22Rv1 (cell line): ENCODE measurements at regions not wholly inside any gene's neighbourhood (a gene's known extent, or its start where the extent isn't known, plus 50 kb on each side); places are given as distances from the start of the nearest gene placed in this dataset.
A peak's percentile ranks its signal among the peaks of the same experiment; 100 is the strongest.
"Not testable (repeated sequence)": the region's sequence is repeated elsewhere in the genome, so short reads cannot be mapped to it uniquely, and the experiment has no call there.

Experiments
- H3K27ac ChIP-seq: fragments of 450-650 bp; 2 replicates; pipeline ENCODE4 v1.5.1; 2017
- ZFX ChIP-seq: fragments of 450-650 bp; IDR thresholded peaks from 2 replicates; pipeline ENCODE4 v1.6.1; 2017; ENCODE audit warnings: antibody characterized with exemption, borderline replicate concordance
- TF ChIP-seq, protein P1 (sequence below): fragments of 450-650 bp; IDR thresholded peaks from 2 replicates; pipeline ENCODE4 v1.5.1; 2017; ENCODE audit warnings: mild to moderate bottlenecking

DNA sequence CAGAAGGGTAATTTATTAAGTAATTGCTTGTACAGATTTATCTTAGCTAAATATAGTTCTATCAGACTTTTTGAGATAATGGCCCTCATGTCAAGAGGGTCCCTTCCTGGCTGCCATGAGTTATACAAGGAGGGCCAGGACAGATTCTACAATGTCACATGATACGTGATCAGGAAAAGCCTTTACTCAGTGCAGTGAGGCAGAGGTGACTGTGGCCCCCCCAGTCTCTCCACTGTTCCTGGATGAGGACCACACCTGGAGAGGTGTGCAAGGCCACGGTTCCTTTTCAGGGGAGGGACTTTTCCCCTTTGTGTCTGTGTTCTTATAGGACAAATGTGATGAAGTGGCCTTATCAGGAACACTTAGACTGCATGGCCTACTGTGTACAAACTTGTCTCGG is 54.3 kb upstream of the LRCH1 start:
- TF ChIP-seq ZFX: no peak
- TF ChIP-seq, protein P1, sequence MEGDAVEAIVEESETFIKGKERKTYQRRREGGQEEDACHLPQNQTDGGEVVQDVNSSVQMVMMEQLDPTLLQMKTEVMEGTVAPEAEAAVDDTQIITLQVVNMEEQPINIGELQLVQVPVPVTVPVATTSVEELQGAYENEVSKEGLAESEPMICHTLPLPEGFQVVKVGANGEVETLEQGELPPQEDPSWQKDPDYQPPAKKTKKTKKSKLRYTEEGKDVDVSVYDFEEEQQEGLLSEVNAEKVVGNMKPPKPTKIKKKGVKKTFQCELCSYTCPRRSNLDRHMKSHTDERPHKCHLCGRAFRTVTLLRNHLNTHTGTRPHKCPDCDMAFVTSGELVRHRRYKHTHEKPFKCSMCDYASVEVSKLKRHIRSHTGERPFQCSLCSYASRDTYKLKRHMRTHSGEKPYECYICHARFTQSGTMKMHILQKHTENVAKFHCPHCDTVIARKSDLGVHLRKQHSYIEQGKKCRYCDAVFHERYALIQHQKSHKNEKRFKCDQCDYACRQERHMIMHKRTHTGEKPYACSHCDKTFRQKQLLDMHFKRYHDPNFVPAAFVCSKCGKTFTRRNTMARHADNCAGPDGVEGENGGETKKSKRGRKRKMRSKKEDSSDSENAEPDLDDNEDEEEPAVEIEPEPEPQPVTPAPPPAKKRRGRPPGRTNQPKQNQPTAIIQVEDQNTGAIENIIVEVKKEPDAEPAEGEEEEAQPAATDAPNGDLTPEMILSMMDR: no peak
- H3K27ac ChIP-seq: no peak overlapping the region

DNA sequence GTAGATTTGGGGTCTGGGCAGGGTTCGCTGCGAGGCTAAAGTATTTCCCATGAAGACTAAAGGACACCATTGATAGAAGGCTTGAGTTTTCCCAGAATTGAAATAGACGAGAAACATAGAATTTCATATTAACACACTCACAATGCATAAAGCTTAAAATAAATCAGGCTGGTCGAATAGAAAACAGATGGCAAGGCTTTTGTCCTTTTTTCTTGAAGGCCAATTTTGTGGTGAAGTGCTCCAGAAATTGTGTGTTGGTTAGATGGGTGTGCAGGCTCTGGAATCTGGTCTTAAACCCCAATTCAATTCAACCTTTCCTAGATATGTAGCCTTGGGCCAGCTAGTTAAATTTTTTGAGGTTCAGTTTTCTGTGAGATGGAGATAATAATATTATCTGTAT is 56.9 kb upstream of the LRCH1 start:
- no peak for TF ChIP-seq ZFX
- TF ChIP-seq, protein P1: no peak
- no peak overlapping the region for H3K27ac ChIP-seq

DNA sequence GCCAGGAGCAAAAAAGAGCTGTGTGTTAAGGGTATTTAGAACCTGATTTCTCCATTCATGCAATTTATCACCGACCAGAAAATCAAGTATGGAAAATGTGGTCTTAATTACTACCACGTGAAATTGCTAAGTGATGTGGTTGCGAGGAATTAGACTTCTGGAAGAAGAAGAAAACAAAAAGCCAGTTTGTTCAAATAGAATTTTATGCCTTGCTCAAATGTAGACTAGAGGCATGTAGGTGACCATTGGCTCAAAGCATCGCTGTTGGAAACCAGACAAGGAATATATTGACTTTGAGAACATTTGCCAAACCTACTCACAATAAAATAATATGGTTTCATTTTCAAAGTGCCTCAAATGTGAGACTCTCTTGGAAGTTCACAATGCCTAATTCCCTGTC is 57.3 kb upstream of the LRCH1 start:
- no peak overlapping the region for H3K27ac ChIP-seq
- TF ChIP-seq ZFX: no peak
- TF ChIP-seq, protein P1: no peak

DNA sequence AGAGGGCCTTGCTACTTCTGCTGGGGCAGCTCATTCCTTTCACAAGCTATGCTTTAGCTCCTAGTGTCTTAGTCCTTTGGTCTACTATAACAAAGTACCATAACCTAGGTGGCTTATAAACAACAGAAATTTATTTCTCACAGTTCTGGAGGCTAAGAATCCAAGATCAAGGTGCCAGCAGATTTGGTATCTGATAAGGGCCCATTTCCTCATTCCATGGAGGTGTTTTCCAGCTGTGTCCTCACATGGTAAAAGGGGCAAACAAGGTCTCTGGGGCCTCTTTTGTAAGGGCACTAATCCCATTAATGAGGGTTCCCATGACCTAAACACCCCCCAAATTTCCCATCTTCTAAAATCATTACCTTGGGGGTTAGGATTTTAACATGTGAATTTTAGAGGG is 57.9 kb upstream of the LRCH1 start:
- TF ChIP-seq, protein P1: no peak
- no peak for TF ChIP-seq ZFX
- H3K27ac ChIP-seq: no peak overlapping the region

DNA sequence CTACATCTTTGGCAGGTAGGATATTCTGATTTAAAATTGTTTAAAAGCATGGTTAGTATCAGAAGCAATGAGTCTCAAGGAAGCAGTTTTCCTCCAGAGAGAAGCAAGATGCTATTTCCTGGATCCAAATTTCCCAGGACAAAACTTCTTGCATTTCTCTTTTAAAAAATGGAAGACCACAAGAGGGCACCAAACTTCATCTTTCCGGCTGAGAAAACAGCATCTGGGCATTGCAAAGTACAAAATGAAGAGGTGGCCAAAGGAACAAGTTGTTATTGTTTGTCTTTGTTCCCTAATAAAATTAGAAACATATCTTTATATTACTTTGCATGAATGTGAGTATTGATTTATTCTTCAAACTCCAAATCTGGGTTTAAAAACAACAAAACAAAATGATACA is 60.0 kb upstream of the LRCH1 start:
- no peak for TF ChIP-seq ZFX
- TF ChIP-seq, protein P1: peak; percentile 78
- H3K27ac ChIP-seq: no peak overlapping the region

DNA sequence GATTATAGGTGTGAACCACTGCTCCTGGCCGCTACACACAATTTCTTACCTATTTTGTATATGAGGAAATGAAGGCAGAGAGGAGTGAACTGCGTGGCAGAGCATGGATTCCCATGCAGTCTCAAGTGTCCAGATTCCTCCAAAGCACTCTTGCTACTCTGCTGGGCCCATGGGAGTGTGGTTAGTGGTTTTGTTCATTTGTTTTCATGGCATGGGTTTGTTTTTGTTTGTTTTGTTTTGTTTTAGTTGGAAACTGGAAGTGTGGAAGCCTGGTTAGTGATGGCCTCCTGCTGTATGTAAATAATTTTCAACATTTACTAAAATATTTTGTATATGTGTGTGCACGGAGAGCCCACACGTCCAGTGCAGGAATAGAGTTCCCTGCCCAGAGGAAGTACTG is 61.3 kb upstream of the LRCH1 start:
- H3K27ac ChIP-seq: no peak overlapping the region
- no peak for TF ChIP-seq ZFX
- TF ChIP-seq, protein P1: no peak

DNA sequence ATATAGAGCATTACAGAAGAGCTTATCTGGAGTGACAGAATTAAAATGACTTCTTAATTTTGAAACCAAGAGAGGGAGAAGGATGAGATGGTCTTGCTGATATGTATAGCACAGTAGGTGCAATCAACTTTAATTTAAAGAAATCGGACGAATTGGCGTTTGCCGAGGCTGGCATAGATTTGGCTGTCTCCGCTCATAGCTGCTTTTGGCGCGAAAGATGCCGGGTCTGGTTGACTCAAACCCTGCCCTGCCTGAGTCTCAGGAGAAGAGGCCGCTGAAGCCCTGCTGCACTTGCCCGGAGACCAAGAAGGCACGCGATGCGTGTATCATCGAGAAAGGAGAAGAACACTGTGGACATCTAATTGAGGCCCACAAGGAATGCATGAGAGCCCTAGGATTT is 62.3 kb upstream of the LRCH1 start:
- not testable (repeated sequence) for H3K27ac ChIP-seq

DNA sequence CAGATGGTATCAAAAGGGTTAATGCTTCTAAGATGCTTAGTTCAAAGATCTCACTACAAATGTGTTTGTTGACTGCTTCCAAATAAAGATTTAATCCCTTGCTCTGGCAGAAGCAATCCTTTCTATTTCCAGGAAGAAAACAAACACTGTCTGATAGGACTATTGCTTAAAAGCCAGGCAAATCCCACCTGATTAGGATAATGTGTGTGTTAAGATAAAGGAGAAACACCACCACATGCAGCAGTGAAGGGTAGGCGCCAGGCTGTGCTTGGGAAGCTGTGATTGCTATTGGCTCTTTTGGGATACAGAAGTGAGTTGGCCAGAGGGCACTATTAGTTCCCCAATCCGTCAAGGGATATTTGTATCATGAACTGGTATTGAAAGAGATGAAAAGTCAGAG is 62.8 kb upstream of the LRCH1 start:
- no peak for TF ChIP-seq ZFX
- TF ChIP-seq, protein P1: no peak
- H3K27ac ChIP-seq: no peak overlapping the region
